Mucosa of stomach (tissue), 1 donor: ENCODE measurements at regions not wholly inside any gene's neighbourhood (a gene's known extent, or its start where the extent isn't known, plus 50 kb on each side); places are given as distances from the start of the nearest gene placed in this dataset.

Experiments used
- H3K27me3 ChIP-seq: one replicate; pipeline ENCODE4 v1.7.0; 2013; ENCODE audit warnings: mild to moderate bottlenecking, low read length; ENCODE audit not compliant: control insufficient read depth, insufficient read depth
- H3K36me3 ChIP-seq: one replicate; pipeline ENCODE4 v1.7.0; 2013; ENCODE audit warnings: low read length; ENCODE audit not compliant: control insufficient read depth, insufficient read depth
- H3K4me1 ChIP-seq: one replicate; pipeline ENCODE4 v1.7.0; 2013; ENCODE audit warnings: mild to moderate bottlenecking, low read length; ENCODE audit not compliant: control insufficient read depth, insufficient read depth
- H3K4me3 ChIP-seq: one replicate; pipeline ENCODE4 v1.7.0; 2013; ENCODE audit warnings: low read length
- H3K9ac ChIP-seq: one replicate; pipeline ENCODE4 v1.7.0; 2013; ENCODE audit warnings: mild to moderate bottlenecking, low read length, moderate library complexity
- H3K9me3 ChIP-seq: one replicate; pipeline ENCODE4 v1.7.0; 2013; ENCODE audit warnings: mild to moderate bottlenecking, low read length, moderate library complexity; ENCODE audit not compliant: control insufficient read depth
- donor health status: Pancreatic carcinoma.

GRCh38 chr6:11432091-11432490 is 105.5 kb upstream of the TMEM170B start:
- Histone ChIP-seq H3K4me1 (peaks cover 50% of the 10 kb centered on the region), H3K9ac (no peak overlapping the region), H3K36me3 (no peaks in the 10 kb centered on the region), H3K27me3 (no peaks in the 10 kb centered on the region), H3K4me3 (no peak overlapping the region), H3K9me3 (peaks cover 4% of the 10 kb centered on the region)

GRCh38 chr6:11431455-11431937 is 106.1 kb upstream of the TMEM170B start:
- Histone ChIP-seq H3K9ac (no peak overlapping the region), H3K36me3 (no peaks in the 10 kb centered on the region), H3K4me1 (peaks cover 47% of the 10 kb centered on the region), H3K4me3 (no peak overlapping the region), H3K9me3 (no peaks in the 10 kb centered on the region), H3K27me3 (no peaks in the 10 kb centered on the region)

- Histone ChIP-seq H3K9me3 (no peaks in the 10 kb centered on the region), H3K36me3 (no peaks in the 10 kb centered on the region), H3K4me3 (no peak overlapping the region), H3K9ac (no peak overlapping the region), H3K27me3 (no peaks in the 10 kb centered on the region), H3K4me1 (peaks cover 44% of the 10 kb centered on the region)
Measured at GRCh38 chr6:11430036-11430435, 107.5 kb upstream of the TMEM170B start.

- H3K27me3 ChIP-seq, result no peaks in the 10 kb centered on the region
- no peak overlapping the region for H3K9ac ChIP-seq
- H3K4me3 ChIP-seq, result no peak overlapping the region
- no peaks in the 10 kb centered on the region for H3K9me3 ChIP-seq
- H3K36me3 ChIP-seq, result no peaks in the 10 kb centered on the region
- H3K4me1 ChIP-seq, result peaks cover 43% of the 10 kb centered on the region
Measured at GRCh38 chr6:11429577-11429976, 108.0 kb upstream of the TMEM170B start.

- H3K9me3 ChIP-seq, result no peaks in the 10 kb centered on the region
- no peaks in the 10 kb centered on the region for H3K27me3 ChIP-seq
- H3K4me3 ChIP-seq, result no peak overlapping the region
- peaks cover 40% of the 10 kb centered on the region for H3K4me1 ChIP-seq
- no peaks in the 10 kb centered on the region for H3K36me3 ChIP-seq
- no peak overlapping the region for H3K9ac ChIP-seq
Measured at GRCh38 chr6:11428895-11429294, 108.7 kb upstream of the TMEM170B start.

- Histone ChIP-seq H3K36me3 (no peaks in the 10 kb centered on the region), H3K9me3 (no peaks in the 10 kb centered on the region), H3K4me1 (peaks cover 39% of the 10 kb centered on the region), H3K4me3 (no peak overlapping the region), H3K9ac (no peak overlapping the region), H3K27me3 (no peaks in the 10 kb centered on the region)
Measured at GRCh38 chr6:11428371-11428770, 109.2 kb upstream of the TMEM170B start.

GRCh38 chr6:11427723-11428245 is 109.8 kb upstream of the TMEM170B start:
- no peak overlapping the region for H3K9ac ChIP-seq
- no peaks in the 10 kb centered on the region for H3K36me3 ChIP-seq
- H3K4me3 ChIP-seq, result no peak overlapping the region
- peaks cover 37% of the 10 kb centered on the region for H3K4me1 ChIP-seq
- no peaks in the 10 kb centered on the region for H3K27me3 ChIP-seq
- no peaks in the 10 kb centered on the region for H3K9me3 ChIP-seq

- Histone ChIP-seq H3K27me3 (no peaks in the 10 kb centered on the region), H3K36me3 (no peaks in the 10 kb centered on the region), H3K4me3 (no peak overlapping the region), H3K9ac (no peak overlapping the region), H3K9me3 (no peaks in the 10 kb centered on the region), H3K4me1 (peaks cover 37% of the 10 kb centered on the region)
Measured at GRCh38 chr6:11427091-11427722, 110.3 kb upstream of the TMEM170B start.

- Histone ChIP-seq H3K36me3 (no peaks in the 10 kb centered on the region), H3K27me3 (no peaks in the 10 kb centered on the region), H3K4me1 (peaks cover 37% of the 10 kb centered on the region), H3K9ac (no peak overlapping the region), H3K9me3 (no peaks in the 10 kb centered on the region), H3K4me3 (no peak overlapping the region)
Measured at GRCh38 chr6:11426571-11426970, 111.0 kb upstream of the TMEM170B start.

GRCh38 chr6:11425876-11426275 is 111.7 kb upstream of the TMEM170B start:
- Histone ChIP-seq H3K9ac (no peak overlapping the region), H3K27me3 (no peaks in the 10 kb centered on the region), H3K4me1 (peaks cover 37% of the 10 kb centered on the region), H3K36me3 (no peaks in the 10 kb centered on the region), H3K4me3 (no peak overlapping the region), H3K9me3 (no peaks in the 10 kb centered on the region)

GRCh38 chr6:11425431-11425871 is 112.1 kb upstream of the TMEM170B start:
- H3K36me3 ChIP-seq, result no peaks in the 10 kb centered on the region
- H3K4me1 ChIP-seq, result peaks cover 37% of the 10 kb centered on the region
- no peak overlapping the region for H3K4me3 ChIP-seq
- H3K27me3 ChIP-seq, result no peaks in the 10 kb centered on the region
- H3K9me3 ChIP-seq, result no peaks in the 10 kb centered on the region
- no peak overlapping the region for H3K9ac ChIP-seq

GRCh38 chr6:11424395-11425034 is 113.0 kb upstream of the TMEM170B start:
- H3K36me3 ChIP-seq, result no peaks in the 10 kb centered on the region
- no peaks in the 10 kb centered on the region for H3K9me3 ChIP-seq
- no peak overlapping the region for H3K4me3 ChIP-seq
- peaks cover 37% of the 10 kb centered on the region for H3K4me1 ChIP-seq
- H3K9ac ChIP-seq, result no peak overlapping the region
- H3K27me3 ChIP-seq, result no peaks in the 10 kb centered on the region
